Neural cell (in vitro differentiated cells): ENCODE measurements at regions not wholly inside any gene's neighbourhood (a gene's known extent, or its start where the extent isn't known, plus 50 kb on each side); places are given as distances from the start of the nearest gene placed in this dataset.

Source experiments
- H2AFZ ChIP-seq: fragments of 200-600, 300-800 bp; sonication (generic), shearing (Covaris generic); 2 replicates; pipeline ENCODE4 v1.6.0; 2014; ENCODE audit warnings: low read depth, mild to moderate bottlenecking, antibody characterized with exemption, low read length, moderate library complexity
- H3F3A ChIP-seq: fragments of 200-600 bp; shearing (Covaris generic); 2 replicates; pipeline ENCODE4 v1.6.1; 2016; ENCODE audit warnings: mild to moderate bottlenecking, moderate library complexity, mixed read lengths, antibody characterized with exemption, low read length; ENCODE audit not compliant: insufficient read depth, poor library complexity, severe bottlenecking
- H3K27ac ChIP-seq: fragments of 200-600, 300-800 bp; sonication (generic), shearing (Covaris generic); 2 replicates; pipeline ENCODE4 v1.5.1; 2014; ENCODE audit warnings: mild to moderate bottlenecking, low read length, moderate library complexity
- H3K27me3 ChIP-seq: fragments of 300-800, 200-600 bp; sonication (generic), shearing (Covaris generic); 2 replicates; pipeline ENCODE4 v1.6.0; 2014; ENCODE audit warnings: mild to moderate bottlenecking, low read depth, low read length, moderate library complexity; ENCODE audit not compliant: insufficient read depth
- H3K36me3 ChIP-seq: fragments of 300-800, 200-600 bp; sonication (generic), shearing (Covaris generic); 2 replicates; pipeline ENCODE4 v1.5.1; 2014; ENCODE audit warnings: mild to moderate bottlenecking, antibody characterized with exemption, low read length, moderate library complexity; ENCODE audit not compliant: insufficient read depth
- H3K4me2 ChIP-seq: fragments of 300-800, 200-600 bp; sonication (generic), shearing (Covaris generic); 2 replicates; pipeline ENCODE4 v1.6.0; 2014; ENCODE audit warnings: mild to moderate bottlenecking, low read length
- H3K4me3 ChIP-seq: fragments of 300-800, 200-600 bp; sonication (generic), shearing (Covaris generic); 2 replicates; pipeline ENCODE4 v1.5.1; 2014; ENCODE audit warnings: mild to moderate bottlenecking, low read length, moderate library complexity
- H3K79me2 ChIP-seq: fragments of 200-600 bp; shearing (Covaris generic); replicated peaks from 2 replicates; pipeline ENCODE4 v1.6.0; 2014; ENCODE audit warnings: mild to moderate bottlenecking, low read length, moderate library complexity; ENCODE audit not compliant: insufficient read depth
- H3K9ac ChIP-seq: fragments of 300-800, 200-600 bp; sonication (generic), shearing (Covaris generic); 2 replicates; pipeline ENCODE4 v1.6.1; 2016; ENCODE audit warnings: mild to moderate bottlenecking, low read length, mixed read lengths
- H3K9me2 ChIP-seq: fragments of 200-600 bp; shearing (Covaris generic); 2 replicates; pipeline ENCODE4 v1.6.1; 2016; ENCODE audit warnings: mild to moderate bottlenecking, low read length, mixed read lengths; ENCODE audit not compliant: insufficient read depth
- H3K9me3 ChIP-seq: fragments of 200-600, 300-800 bp; sonication (generic), shearing (Covaris generic); 2 replicates; pipeline ENCODE4 v1.6.1; 2016; ENCODE audit warnings: mild to moderate bottlenecking, mixed run types, low read length, moderate library complexity, mixed read lengths
- H4K20me1 ChIP-seq: fragments of 200-600 bp; shearing (Covaris generic); 2 replicates; pipeline ENCODE4 v1.6.1; 2016; ENCODE audit warnings: mild to moderate bottlenecking, mixed run types; ENCODE audit not compliant: insufficient read depth
- CTCF ChIP-seq: fragments of 450-650 bp; IDR thresholded peaks from 2 replicates; pipeline ENCODE4 v1.5.1; 2014; ENCODE audit warnings: antibody characterized with exemption, mild to moderate bottlenecking, moderate library complexity; ENCODE audit not compliant: poor library complexity, severe bottlenecking
- EP300 ChIP-seq: fragments of 450-650 bp; conservative IDR thresholded peaks from 2 replicates; pipeline ENCODE4 v1.6.1; 2014; ENCODE audit warnings: antibody characterized with exemption, mild to moderate bottlenecking, moderate library complexity; ENCODE audit not compliant: poor library complexity, severe bottlenecking
- EZH2 ChIP-seq: fragments of 200-600, 300-800 bp; shearing (Covaris generic), sonication (generic); IDR thresholded peaks from 2 replicates; pipeline ENCODE4 v1.6.1; 2014; ENCODE audit warnings: antibody characterized with exemption, low read length, borderline replicate concordance, mild to moderate bottlenecking; ENCODE audit not compliant: insufficient read depth, poor library complexity, severe bottlenecking
- MXI1 ChIP-seq: fragments of 450-650 bp; conservative IDR thresholded peaks from 2 replicates; pipeline ENCODE4 v1.6.1; 2014; ENCODE audit warnings: antibody characterized with exemption, mild to moderate bottlenecking; ENCODE audit not compliant: poor library complexity, severe bottlenecking
- POLR2AphosphoS5 ChIP-seq: IDR thresholded peaks from 2 replicates; pipeline ENCODE4 v1.6.1; 2012
- RAD21 ChIP-seq: fragments of 450-650 bp; conservative IDR thresholded peaks from 2 replicates; pipeline ENCODE4 v1.6.1; 2014; ENCODE audit warnings: antibody characterized with exemption, mild to moderate bottlenecking, moderate library complexity
- REST ChIP-seq: IDR thresholded peaks from 2 replicates; pipeline ENCODE4 v1.6.1; 2012; ENCODE audit warnings: borderline replicate concordance
- SMC3 ChIP-seq: fragments of 450-650 bp; conservative IDR thresholded peaks from 2 replicates; pipeline ENCODE4 v1.6.1; 2014; ENCODE audit warnings: antibody characterized with exemption, mild to moderate bottlenecking, moderate library complexity; ENCODE audit not compliant: poor library complexity
- TAF1 ChIP-seq: IDR thresholded peaks from 2 replicates; pipeline ENCODE4 v1.6.1; 2012; ENCODE audit warnings: low read depth

- H3K9ac ChIP-seq = no peak overlapping the region
- no peak overlapping the region for H3K4me2 ChIP-seq
- no peaks in the 10 kb centered on the region for H3F3A ChIP-seq
- no peak overlapping the region for H2AFZ ChIP-seq
- H3K36me3 ChIP-seq = no peaks in the 10 kb centered on the region
- no peaks in the 10 kb centered on the region for H3K9me3 ChIP-seq
- H3K4me3 ChIP-seq = no peak overlapping the region
- TF ChIP-seq MXI1 (no peak), SMC3 (no peak), CTCF (no peak), EZH2 (no peak), REST (no peak), POLR2AphosphoS5 (no peak), EP300 (no peak), TAF1 (no peak), RAD21 (no peak)
- no peaks in the 10 kb centered on the region for H4K20me1 ChIP-seq
- no peak overlapping the region for H3K27ac ChIP-seq
- no peaks in the 10 kb centered on the region for H3K79me2 ChIP-seq
- no peaks in the 10 kb centered on the region for H3K27me3 ChIP-seq
- no peaks in the 10 kb centered on the region for H3K9me2 ChIP-seq
These were observed 1080.4 kb upstream of the INTU start for GRCh38 chr4:126552321-126552720.

GRCh38 chr4:126553248-126553647, 1079.5 kb upstream of the INTU start:
- Histone ChIP-seq H2AFZ (no peak overlapping the region), H3K9ac (no peak overlapping the region), H3K9me3 (no peaks in the 10 kb centered on the region), H3K4me2 (no peak overlapping the region), H3K79me2 (no peaks in the 10 kb centered on the region), H3K4me3 (no peak overlapping the region), H3K27me3 (no peaks in the 10 kb centered on the region), H3K27ac (no peak overlapping the region), H3K36me3 (no peaks in the 10 kb centered on the region), H4K20me1 (no peaks in the 10 kb centered on the region), H3F3A (no peaks in the 10 kb centered on the region), H3K9me2 (no peaks in the 10 kb centered on the region)
- TF ChIP-seq REST = no peak
- no peak for TF ChIP-seq SMC3
- no peak for TF ChIP-seq TAF1
- no peak for TF ChIP-seq CTCF
- no peak for TF ChIP-seq RAD21
- TF ChIP-seq EZH2 = no peak
- TF ChIP-seq MXI1 = no peak
- no peak for TF ChIP-seq POLR2AphosphoS5
